PC-3 (cell line): ENCODE measurements at regions not wholly inside any gene's neighbourhood (a gene's known extent, or its start where the extent isn't known, plus 50 kb on each side); places are given as distances from the start of the nearest gene placed in this dataset.

Source experiments
- CTCF ChIP-seq: fragments of 300-600 bp; sonication (generic); conservative IDR thresholded peaks from 2 replicates; pipeline ENCODE4 v1.5.1; 2017; ENCODE audit warnings: antibody characterized with exemption, low read depth, mild to moderate bottlenecking, low read length
- EZH2phosphoT487 ChIP-seq: fragments of 300-600 bp; sonication (generic); IDR thresholded peaks from 2 replicates; pipeline ENCODE4 v1.6.1; 2018; ENCODE audit warnings: mild to moderate bottlenecking, antibody characterized with exemption, low read length, borderline replicate concordance

GRCh38 chr2:138190999-138191398, 226.7 kb downstream of the HNMT start:
- TF ChIP-seq CTCF (no peak), EZH2phosphoT487 (no peak)
